22Rv1 (cell line): ENCODE measurements at regions not wholly inside any gene's neighbourhood (a gene's known extent, or its start where the extent isn't known, plus 50 kb on each side); places are given as distances from the start of the nearest gene placed in this dataset.

Experiments
- H3K27ac ChIP-seq: fragments of 450-650 bp; 2 replicates; pipeline ENCODE4 v1.5.1; 2017
- CTCF ChIP-seq: fragments of 450-650 bp; IDR thresholded peaks from 2 replicates; pipeline ENCODE4 v1.5.1; 2017; ENCODE audit warnings: mild to moderate bottlenecking
- ZFX ChIP-seq: fragments of 450-650 bp; IDR thresholded peaks from 2 replicates; pipeline ENCODE4 v1.6.1; 2017; ENCODE audit warnings: antibody characterized with exemption, borderline replicate concordance

- no peak overlapping the region for H3K27ac ChIP-seq
- TF ChIP-seq CTCF = no peak
- no peak for TF ChIP-seq ZFX
These were observed 523.3 kb downstream of the TRIB2 start for GRCh38 chr2:13240061-13240460.

GRCh38 chr2:13240789-13241487 is 524.2 kb downstream of the TRIB2 start:
- no peak overlapping the region for H3K27ac ChIP-seq
- TF ChIP-seq ZFX (no peak), CTCF (no peak)

- TF ChIP-seq ZFX = no peak
- no peak for TF ChIP-seq CTCF
- no peak overlapping the region for H3K27ac ChIP-seq
These were observed 535.9 kb downstream of the TRIB2 start for GRCh38 chr2:13252615-13253014.

- no peak overlapping the region for H3K27ac ChIP-seq
- TF ChIP-seq ZFX (no peak), CTCF (no peak)
These were observed 538.7 kb downstream of the TRIB2 start for GRCh38 chr2:13255485-13255884.

GRCh38 chr2:13260402-13260801 is 543.7 kb downstream of the TRIB2 start:
- no peak overlapping the region for H3K27ac ChIP-seq
- no peak for TF ChIP-seq CTCF

GRCh38 chr2:13266166-13266565 is 549.4 kb downstream of the TRIB2 start:
- no peak overlapping the region for H3K27ac ChIP-seq
- no peak for TF ChIP-seq ZFX
- no peak for TF ChIP-seq CTCF

- H3K27ac ChIP-seq = no peak overlapping the region
- TF ChIP-seq ZFX = no peak
- no peak for TF ChIP-seq CTCF
These were observed 568.0 kb downstream of the TRIB2 start for GRCh38 chr2:13284688-13285087.
